ENCODE measurements at regions not wholly inside any gene's neighbourhood (a gene's known extent, or its start where the extent isn't known, plus 50 kb on each side); places are given as distances from the start of the nearest gene placed in this dataset.

- H3K4me3 ChIP-seq: no peak overlapping the region
- no peaks in the 10 kb centered on the region for H3K4me1 ChIP-seq (replicated peaks; ENCODE audit: insufficient read depth)
- CTCF ChIA-PET: no interaction called here
- DNase-seq: no peak
- no peaks in the 10 kb centered on the region for H3K9me2 ChIP-seq (ENCODE audit: insufficient read depth)
- no peaks in the 10 kb centered on the region for H3K36me3 ChIP-seq (ENCODE audit: low read depth)
- intact Hi-C loops (cut with micrococcal nuclease; ENCODE audit: unreplicated experiment): no loop called here
- H2AFZ ChIP-seq: no peak overlapping the region
- H3K27ac ChIP-seq: no peak overlapping the region
- H3K27me3 ChIP-seq (ENCODE audit: insufficient read depth, low read depth): no peaks in the 10 kb centered on the region
- no peak overlapping the region for H3K4me2 ChIP-seq
- no peaks in the 10 kb centered on the region for H3K79me2 ChIP-seq (ENCODE audit: low read depth)
- BruUV-seq (replicated peaks): no TSS peak
- H3F3A ChIP-seq (ENCODE audit: insufficient read depth, low read depth): no peaks in the 10 kb centered on the region
- no peaks in the 10 kb centered on the region for H4K20me1 ChIP-seq (ENCODE audit: insufficient read depth)
- H3K9me3 ChIP-seq (ENCODE audit: insufficient read depth, low read depth): no peaks in the 10 kb centered on the region
- TF ChIP-seq CTCF (conservative IDR thresholded peaks at IDR 0.05) (no peak), EZH2 (IDR thresholded peaks at IDR 0.05; ENCODE audit: low read depth) (no peak)
- POLR2A ChIA-PET (ENCODE audit: unreplicated experiment): no interaction called here
Observed at GRCh38 chr2:149826471-149827125, 239.0 kb upstream of the MMADHC start.

DNA sequence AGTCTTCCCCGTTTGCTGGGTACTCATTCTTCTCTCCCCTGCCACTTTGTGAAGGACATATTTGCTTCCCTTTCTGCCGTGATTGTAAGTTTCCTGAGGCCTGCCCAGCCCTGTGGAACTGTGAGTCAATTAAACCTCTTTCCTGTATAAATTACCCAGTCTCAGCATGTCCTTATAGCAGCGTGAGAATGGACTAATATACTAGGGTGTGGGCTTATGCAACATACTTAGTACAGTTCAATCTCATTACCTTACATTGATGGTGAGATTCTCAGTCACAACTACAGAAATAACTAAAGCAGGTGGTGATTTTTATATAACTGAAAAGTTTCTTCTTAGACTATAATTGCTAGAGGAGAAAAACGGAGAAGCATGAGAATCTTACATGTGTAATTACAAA is 237.9 kb upstream of the MMADHC start:
- intact Hi-C loops (cut with micrococcal nuclease; ENCODE audit: unreplicated experiment): no loop called here
- H3K4me1 ChIP-seq (replicated peaks; ENCODE audit: insufficient read depth): no peaks in the 10 kb centered on the region
- POLR2A ChIA-PET (ENCODE audit: unreplicated experiment): no interaction called here
- no peak overlapping the region for H3K27ac ChIP-seq
- H3F3A ChIP-seq (ENCODE audit: insufficient read depth, low read depth): no peaks in the 10 kb centered on the region
- H3K27me3 ChIP-seq (ENCODE audit: insufficient read depth, low read depth): no peaks in the 10 kb centered on the region
- H3K4me2 ChIP-seq: no peak overlapping the region
- no peak overlapping the region for H3K4me3 ChIP-seq
- H3K9me3 ChIP-seq (ENCODE audit: insufficient read depth, low read depth): no peaks in the 10 kb centered on the region
- H3K36me3 ChIP-seq (ENCODE audit: low read depth): no peaks in the 10 kb centered on the region
- no peak overlapping the region for H2AFZ ChIP-seq
- H3K79me2 ChIP-seq (ENCODE audit: low read depth): no peaks in the 10 kb centered on the region
- CTCF ChIA-PET: no interaction called here
- TF ChIP-seq EZH2 (IDR thresholded peaks at IDR 0.05; ENCODE audit: low read depth): no peak
- TF ChIP-seq CTCF (conservative IDR thresholded peaks at IDR 0.05): no peak
- H4K20me1 ChIP-seq (ENCODE audit: insufficient read depth): no peaks in the 10 kb centered on the region
- no TSS peak for BruUV-seq (replicated peaks)
- no peak for DNase-seq
- no peaks in the 10 kb centered on the region for H3K9me2 ChIP-seq (ENCODE audit: insufficient read depth)

DNA sequence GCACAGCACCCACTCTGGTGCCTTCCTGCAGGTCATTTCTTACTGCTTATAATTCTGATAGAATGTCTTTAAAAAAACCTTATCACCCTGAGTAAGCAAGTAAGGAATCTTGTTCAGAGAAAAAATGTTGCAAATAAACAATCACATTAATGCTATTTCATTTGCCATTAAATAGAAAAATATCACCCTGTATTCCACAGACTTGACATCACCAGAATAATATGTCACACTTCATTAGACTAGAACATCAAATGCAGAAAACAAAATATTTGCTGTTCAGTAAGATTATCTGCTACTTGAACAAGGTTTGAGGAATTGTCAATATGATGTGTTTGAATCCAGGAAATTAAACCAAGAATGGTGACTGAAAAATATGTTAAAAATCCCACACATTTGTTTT is 236.6 kb upstream of the MMADHC start:
- H3F3A ChIP-seq (ENCODE audit: insufficient read depth, low read depth): no peaks in the 10 kb centered on the region
- H4K20me1 ChIP-seq (ENCODE audit: insufficient read depth): no peaks in the 10 kb centered on the region
- BruUV-seq (replicated peaks): no TSS peak
- TF ChIP-seq CTCF (conservative IDR thresholded peaks at IDR 0.05) (no peak), EZH2 (IDR thresholded peaks at IDR 0.05; ENCODE audit: low read depth) (no peak)
- intact Hi-C loops (cut with micrococcal nuclease; ENCODE audit: unreplicated experiment): no loop called here
- H3K36me3 ChIP-seq (ENCODE audit: low read depth): no peaks in the 10 kb centered on the region
- H2AFZ ChIP-seq: no peak overlapping the region
- H3K4me3 ChIP-seq: no peak overlapping the region
- ChIA-PET CTCF (no interaction called here), POLR2A (ENCODE audit: unreplicated experiment) (no interaction called here)
- H3K4me1 ChIP-seq (replicated peaks; ENCODE audit: insufficient read depth): peaks cover 6% of the 10 kb centered on the region; the same call in 1 of the 2 replicates
- H3K4me2 ChIP-seq: no peak overlapping the region
- no peaks in the 10 kb centered on the region for H3K9me2 ChIP-seq (ENCODE audit: insufficient read depth)
- no peaks in the 10 kb centered on the region for H3K79me2 ChIP-seq (ENCODE audit: low read depth)
- H3K9me3 ChIP-seq (ENCODE audit: insufficient read depth, low read depth): no peaks in the 10 kb centered on the region
- no peak overlapping the region for H3K27ac ChIP-seq
- no peaks in the 10 kb centered on the region for H3K27me3 ChIP-seq (ENCODE audit: insufficient read depth, low read depth)
- no peak for DNase-seq

Measured in PC-9 (cell line).